ENCODE measurements at regions not wholly inside any gene's neighbourhood (a gene's known extent, or its start where the extent isn't known, plus 50 kb on each side); places are given as distances from the start of the nearest gene placed in this dataset.
"Not testable (repeated sequence)": the region's sequence is repeated elsewhere in the genome, so short reads cannot be mapped to it uniquely, and the experiment has no call there.

DNA sequence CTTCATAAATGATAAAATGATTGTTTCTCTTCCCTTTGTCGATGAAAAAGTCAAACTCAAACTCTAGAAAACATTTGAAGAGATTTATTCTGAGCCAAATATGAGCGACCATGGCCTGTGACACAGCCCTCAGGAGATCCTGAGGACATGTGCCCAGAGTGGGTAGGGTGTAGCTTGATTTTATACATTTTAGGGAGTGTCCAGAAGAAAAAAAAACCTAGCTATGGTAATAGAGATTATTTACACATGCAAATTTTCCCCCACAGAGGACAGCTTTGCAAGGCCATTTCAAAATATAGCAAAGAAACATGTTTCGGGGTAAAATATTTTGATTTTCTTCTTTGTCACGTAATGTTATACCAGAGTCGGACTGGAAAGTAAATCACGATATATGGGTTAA, 92.4 kb upstream of the TRIB2 start:
- no peak overlapping the region for H3K4me3 ChIP-seq (ENCODE audit: low read depth, low read length)
- TF ChIP-seq, protein P1, sequence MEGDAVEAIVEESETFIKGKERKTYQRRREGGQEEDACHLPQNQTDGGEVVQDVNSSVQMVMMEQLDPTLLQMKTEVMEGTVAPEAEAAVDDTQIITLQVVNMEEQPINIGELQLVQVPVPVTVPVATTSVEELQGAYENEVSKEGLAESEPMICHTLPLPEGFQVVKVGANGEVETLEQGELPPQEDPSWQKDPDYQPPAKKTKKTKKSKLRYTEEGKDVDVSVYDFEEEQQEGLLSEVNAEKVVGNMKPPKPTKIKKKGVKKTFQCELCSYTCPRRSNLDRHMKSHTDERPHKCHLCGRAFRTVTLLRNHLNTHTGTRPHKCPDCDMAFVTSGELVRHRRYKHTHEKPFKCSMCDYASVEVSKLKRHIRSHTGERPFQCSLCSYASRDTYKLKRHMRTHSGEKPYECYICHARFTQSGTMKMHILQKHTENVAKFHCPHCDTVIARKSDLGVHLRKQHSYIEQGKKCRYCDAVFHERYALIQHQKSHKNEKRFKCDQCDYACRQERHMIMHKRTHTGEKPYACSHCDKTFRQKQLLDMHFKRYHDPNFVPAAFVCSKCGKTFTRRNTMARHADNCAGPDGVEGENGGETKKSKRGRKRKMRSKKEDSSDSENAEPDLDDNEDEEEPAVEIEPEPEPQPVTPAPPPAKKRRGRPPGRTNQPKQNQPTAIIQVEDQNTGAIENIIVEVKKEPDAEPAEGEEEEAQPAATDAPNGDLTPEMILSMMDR (conservative IDR thresholded peaks at IDR 0.05; ENCODE audit: low read depth, low read length): no peak
- no peak for DNase-seq (ENCODE audit: low read depth)

DNA sequence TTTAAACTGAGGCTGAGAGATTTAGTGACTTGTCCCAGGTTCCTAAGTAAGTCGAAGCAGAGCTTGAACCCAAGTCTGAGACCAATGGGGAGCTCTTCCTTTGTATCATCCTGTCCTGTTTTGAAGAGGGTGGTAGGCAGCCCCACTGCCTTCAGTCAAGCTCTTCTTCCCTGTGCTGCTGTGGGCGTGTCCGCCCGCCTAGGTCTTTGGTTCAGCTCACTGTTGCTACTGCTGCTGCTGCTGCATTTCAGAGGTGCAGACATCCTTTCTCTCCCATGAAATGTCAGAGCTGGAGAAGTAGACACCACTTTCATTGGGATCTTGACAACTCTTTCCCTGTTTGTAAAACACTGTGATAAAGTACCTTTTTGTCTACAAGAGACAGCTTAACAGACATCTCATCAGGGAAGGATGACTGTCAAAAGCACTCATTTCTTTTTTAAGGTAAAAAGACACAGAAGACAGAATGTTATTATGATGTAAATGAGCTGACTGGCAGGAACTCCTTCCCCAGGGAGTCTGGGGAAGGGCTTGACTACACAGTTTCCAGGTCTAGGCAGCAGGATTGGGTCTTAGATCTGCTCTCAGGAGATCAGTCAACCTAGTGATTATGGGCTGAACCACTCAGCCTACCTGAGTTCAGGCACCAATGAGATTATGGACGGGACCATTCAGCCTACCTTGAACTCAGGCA, 91.7 kb upstream of the TRIB2 start:
- TF ChIP-seq, protein P1 (conservative IDR thresholded peaks at IDR 0.05; ENCODE audit: low read depth, low read length): no peak
- no peak for DNase-seq (ENCODE audit: low read depth)
- H3K4me3 ChIP-seq (ENCODE audit: low read depth, low read length): no peak overlapping the region

DNA sequence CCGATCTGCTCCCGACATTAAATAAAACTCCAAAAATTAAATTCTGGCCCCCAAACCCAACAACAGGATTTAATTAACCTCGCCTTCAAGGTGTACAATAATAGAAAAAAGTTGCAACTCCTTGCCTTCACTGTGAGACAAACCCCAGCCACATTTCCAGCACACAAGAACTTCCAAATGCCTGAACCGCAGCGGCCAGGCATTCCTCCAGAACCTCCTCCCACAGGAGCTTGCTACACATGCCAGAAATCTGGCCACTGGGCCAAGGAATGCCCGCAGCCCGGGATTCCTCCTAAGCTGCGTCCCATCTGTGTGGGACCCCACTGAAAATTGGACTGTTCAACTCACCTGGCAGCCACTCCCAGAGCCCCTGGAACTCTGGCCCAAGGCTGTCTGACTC, 88.2 kb upstream of the TRIB2 start:
- DNase-seq (ENCODE audit: low read depth); H3K4me3 ChIP-seq (ENCODE audit: low read depth, low read length): not testable (repeated sequence)

DNA sequence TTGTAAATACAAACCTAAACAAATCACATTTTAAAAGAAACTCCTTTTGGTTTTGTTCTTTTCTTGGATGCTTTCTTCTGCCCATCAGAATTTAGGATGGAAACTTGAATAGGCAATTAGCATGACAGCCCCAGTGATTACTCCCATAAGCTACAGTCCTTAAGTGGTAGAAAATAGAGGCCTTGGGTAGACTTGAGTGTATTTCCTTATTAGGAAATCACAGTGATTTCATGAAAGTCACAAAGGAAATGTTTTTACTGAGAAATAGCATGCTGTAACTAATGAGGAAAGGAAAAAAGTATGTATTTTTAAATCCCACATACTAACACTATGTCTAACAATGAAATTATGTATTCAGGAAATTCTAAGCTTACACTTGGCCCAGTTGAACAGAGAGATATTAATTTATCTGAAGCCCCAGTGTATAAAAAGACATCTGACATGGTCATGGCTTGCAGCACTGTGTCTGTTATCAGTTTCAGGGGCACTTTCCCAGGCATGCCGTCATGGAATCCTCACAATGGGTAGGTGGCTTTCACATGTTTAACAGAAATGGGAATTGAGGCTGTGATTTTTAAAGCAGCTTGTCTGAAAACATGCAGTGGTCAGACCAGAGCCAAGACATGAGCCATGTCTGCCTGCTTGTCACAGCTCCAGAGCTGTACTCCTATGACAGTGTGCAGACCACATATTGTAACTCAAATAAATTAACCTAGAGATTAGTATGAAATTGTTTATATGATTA, 79.7 kb upstream of the TRIB2 start:
- H3K4me3 ChIP-seq (ENCODE audit: low read depth, low read length): no peak overlapping the region
- DNase-seq (ENCODE audit: low read depth): no peak
- TF ChIP-seq, protein P1 (conservative IDR thresholded peaks at IDR 0.05; ENCODE audit: low read depth, low read length): no peak

DNA sequence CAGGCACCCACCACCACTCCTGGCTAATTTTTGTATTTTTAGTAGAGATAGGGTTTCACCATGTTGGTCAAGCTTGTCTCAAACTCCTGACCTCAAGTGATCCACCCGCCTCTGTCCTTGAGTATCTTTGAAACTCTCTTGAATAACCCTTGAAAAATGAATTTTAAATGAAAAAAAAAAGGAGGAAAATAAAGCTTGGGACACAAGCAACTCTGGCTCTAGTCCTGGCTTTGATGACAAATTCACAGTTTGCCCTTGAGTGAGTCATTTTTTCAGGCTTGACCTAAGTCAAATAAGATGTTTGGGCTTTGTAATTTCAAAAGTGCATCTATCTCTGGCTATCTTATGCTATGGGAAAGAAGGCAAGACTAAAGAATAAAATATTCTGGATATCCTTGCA, 79.0 kb upstream of the TRIB2 start:
- TF ChIP-seq, protein P1 (conservative IDR thresholded peaks at IDR 0.05; ENCODE audit: low read depth, low read length): no peak
- H3K4me3 ChIP-seq (ENCODE audit: low read depth, low read length): no peak overlapping the region
- no peak for DNase-seq (ENCODE audit: low read depth)

DNA sequence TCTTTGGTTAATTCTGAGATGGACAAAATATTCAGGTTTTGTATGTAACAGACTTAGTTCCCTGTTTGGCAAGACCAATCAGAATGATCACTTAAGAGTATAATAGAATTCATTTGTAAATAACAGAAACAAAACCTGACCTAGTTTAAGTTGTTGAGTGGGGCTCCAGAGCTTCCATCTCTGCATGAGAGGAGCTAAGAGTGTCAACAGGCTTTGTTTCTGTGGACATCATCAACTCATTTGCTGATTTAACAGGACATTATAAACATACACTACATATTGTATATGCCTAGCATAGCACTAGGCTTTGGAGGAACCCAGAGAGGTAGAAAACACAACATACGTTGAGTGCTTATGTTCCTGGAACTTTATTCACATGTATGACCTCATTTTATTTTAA, 75.3 kb upstream of the TRIB2 start:
- no peak overlapping the region for H3K4me3 ChIP-seq (ENCODE audit: low read depth, low read length)
- TF ChIP-seq, protein P1 (conservative IDR thresholded peaks at IDR 0.05; ENCODE audit: low read depth, low read length): no peak
- no peak for DNase-seq (ENCODE audit: low read depth)

DNA sequence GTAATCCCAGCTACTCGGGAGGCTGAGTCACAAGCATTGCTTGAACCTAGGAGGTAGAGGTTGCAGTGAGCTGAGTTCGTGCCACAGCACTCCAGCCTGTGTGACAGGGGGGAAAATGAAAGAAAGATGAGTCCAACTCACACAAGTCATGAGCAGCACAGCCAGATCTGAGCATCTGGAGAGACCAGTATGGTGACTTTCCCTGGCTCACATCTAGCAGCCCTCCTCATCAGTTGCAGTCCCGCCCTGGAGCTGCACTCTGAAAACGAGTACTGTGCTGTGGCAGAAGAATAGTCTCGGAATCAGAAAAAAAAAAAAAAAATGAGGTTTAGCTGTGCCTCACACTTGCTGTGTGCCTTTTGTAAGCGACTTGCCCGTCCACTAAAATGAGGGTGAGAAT, 74.4 kb upstream of the TRIB2 start:
- no peak overlapping the region for H3K4me3 ChIP-seq (ENCODE audit: low read depth, low read length)
- TF ChIP-seq, protein P1 (conservative IDR thresholded peaks at IDR 0.05; ENCODE audit: low read depth, low read length): no peak
- DNase-seq (ENCODE audit: low read depth): no peak

All from epithelial cell of proximal tubule (primary cell).